PC-3 (cell line): ENCODE measurements at regions not wholly inside any gene's neighbourhood (a gene's known extent, or its start where the extent isn't known, plus 50 kb on each side); places are given as distances from the start of the nearest gene placed in this dataset.

Experiments
- ATAC-seq: fragments of 200-7000 bp; cut with Tn5 transposase; 2 replicates; pipeline ENCODE4 v1.9.1; 2020; ENCODE audit warnings: mild to moderate bottlenecking, moderate library complexity
- BruUV-seq: library from RNA; stranded (reverse); fragments of 400-500 nt; replicated peaks from 2 replicates; lab custom pipeline; 2021; lab: Mats Ljungman, UMichigan
- CTCF ChIA-PET: fragments of 300-600 bp; sonication (Branson Sonifier 250); formaldehyde crosslinking; loops from one replicate; lab custom pipeline; 2022; ENCODE audit warnings: antibody characterized with exemption; lab: Charles Lee
- POLR2A ChIA-PET: fragments of 300-600 bp; sonication (Branson Sonifier 250); formaldehyde crosslinking; loops from one replicate; lab custom pipeline; 2022; ENCODE audit warnings: antibody characterized with exemption; ENCODE audit not compliant: unreplicated experiment; lab: Charles Lee
- DNase-seq: peaks from one replicate; pipeline ENCODE4 v3.0.0-alpha.2; 2015
- H2AFZ ChIP-seq: fragments of 300-600 bp; sonication (generic); 2 replicates; pipeline ENCODE4 v1.6.0; 2016; ENCODE audit warnings: antibody characterized with exemption, low read length
- H3F3A ChIP-seq: fragments of 300-600 bp; sonication (generic); one replicate; pipeline ENCODE4 v1.6.0; 2017; ENCODE audit warnings: antibody characterized with exemption, low read length, control low read depth, mild to moderate bottlenecking; ENCODE audit not compliant: unreplicated experiment
- H3K27ac ChIP-seq: fragments of 300-600 bp; sonication (generic); 2 replicates; pipeline ENCODE4 v1.5.1; 2016; ENCODE audit warnings: mild to moderate bottlenecking, low read length
- H3K27me3 ChIP-seq: fragments of 300-600 bp; sonication (generic); 2 replicates; pipeline ENCODE4 v1.6.1; 2016; ENCODE audit warnings: low read length, mixed read lengths
- H3K36me3 ChIP-seq: fragments of 300-600 bp; sonication (generic); 2 replicates; pipeline ENCODE4 v1.6.1; 2016; ENCODE audit warnings: low read depth, mixed run types, low read length, mixed read lengths
- H3K4me1 ChIP-seq: fragments of 300-600 bp; sonication (generic); 2 replicates; pipeline ENCODE4 v1.5.1; 2016; ENCODE audit warnings: low read length; ENCODE audit not compliant: insufficient read depth
- H3K4me2 ChIP-seq: fragments of 300-600 bp; sonication (generic); 2 replicates; pipeline ENCODE4 v1.6.0; 2016; ENCODE audit warnings: low read length
- H3K4me3 ChIP-seq: fragments of 300-600 bp; sonication (generic); 2 replicates; pipeline ENCODE4 v1.5.1; 2016; ENCODE audit warnings: mild to moderate bottlenecking, low read length, mixed read lengths
- H3K79me2 ChIP-seq: fragments of 300-600 bp; sonication (generic); 2 replicates; pipeline ENCODE4 v1.6.1; 2017; ENCODE audit warnings: low read length, mixed read lengths
- H3K9ac ChIP-seq: fragments of 300-600 bp; sonication (generic); 2 replicates; pipeline ENCODE4 v1.6.0; 2016; ENCODE audit warnings: mild to moderate bottlenecking, low read length
- H3K9me2 ChIP-seq: fragments of 300-600 bp; sonication (generic); replicated peaks from 2 replicates; pipeline ENCODE4 v1.6.1; 2016; ENCODE audit warnings: mixed run types, low read length, mixed read lengths
- H3K9me3 ChIP-seq: fragments of 300-600 bp; sonication (generic); 2 replicates; pipeline ENCODE4 v1.6.1; 2016; ENCODE audit warnings: low read length, mixed read lengths
- H4K20me1 ChIP-seq: fragments of 300-600 bp; sonication (generic); 2 replicates; pipeline ENCODE4 v1.6.1; 2016; ENCODE audit warnings: low read length, mixed read lengths
- EZH2 ChIP-seq: fragments of 300-600 bp; sonication (generic); IDR thresholded peaks from one replicate; pipeline ENCODE4 v1.6.1; 2017; ENCODE audit warnings: antibody characterized with exemption, mild to moderate bottlenecking, low read length; ENCODE audit not compliant: unreplicated experiment
- EZH2phosphoT487 ChIP-seq: fragments of 300-600 bp; sonication (generic); IDR thresholded peaks from 2 replicates; pipeline ENCODE4 v1.6.1; 2018; ENCODE audit warnings: mild to moderate bottlenecking, antibody characterized with exemption, low read length, borderline replicate concordance
- intact Hi-C: fragments of 100-400 bp; cut with micrococcal nuclease; formaldehyde crosslinking; loops from 2 replicates; pipeline ENCODE4 v1.9.0; 2023
- TF ChIP-seq, protein P1 (sequence below): fragments of 300-600 bp; sonication (generic); conservative IDR thresholded peaks from 2 replicates; pipeline ENCODE4 v1.5.1; 2017; ENCODE audit warnings: antibody characterized with exemption, low read depth, mild to moderate bottlenecking, low read length

DNA sequence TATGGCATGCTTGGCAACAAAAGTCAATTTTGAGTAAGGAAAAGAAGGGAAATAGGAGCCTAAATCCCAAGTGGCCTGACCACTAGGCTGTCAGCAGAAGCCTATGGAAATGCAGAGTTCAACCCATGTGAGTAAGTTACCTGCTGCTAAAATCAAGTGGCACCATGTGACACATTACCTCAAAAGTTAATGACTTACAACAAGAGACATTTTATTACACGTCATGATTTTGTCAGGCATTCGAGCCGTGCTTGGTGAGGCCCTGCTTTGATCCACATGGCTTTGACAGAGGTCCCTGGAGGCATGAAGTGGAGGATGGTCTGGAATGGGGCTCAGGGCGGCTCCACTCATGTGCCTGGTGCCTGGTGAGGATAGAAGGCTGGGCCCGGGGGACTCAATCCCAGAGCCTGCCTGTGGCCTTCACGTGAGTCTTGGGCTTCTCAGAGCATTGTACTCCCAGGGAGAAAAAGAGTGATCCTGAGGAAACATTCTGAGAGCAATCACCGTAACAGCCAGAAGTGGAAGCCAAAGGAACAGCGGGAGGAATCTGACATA is 339.1 kb upstream of the B3GAT1 start:
- Histone ChIP-seq H3K9ac (no peak overlapping the region), H3K36me3 (no peaks in the 10 kb centered on the region), H3K4me3 (no peak overlapping the region), H2AFZ (no peak overlapping the region), H3K79me2 (no peaks in the 10 kb centered on the region), H3K4me2 (no peak overlapping the region), H3K9me2 (no peaks in the 10 kb centered on the region), H3F3A (no peaks in the 10 kb centered on the region), H3K27ac (no peak overlapping the region), H3K9me3 (peaks cover 24% of the 10 kb centered on the region), H3K27me3 (peaks cover 9% of the 10 kb centered on the region; the same call in 1 of the 2 replicates), H4K20me1 (no peaks in the 10 kb centered on the region), H3K4me1 (no peaks in the 10 kb centered on the region)
- ATAC-seq = no peak
- DNase-seq = no peak
- CTCF ChIA-PET = no interaction called here
- no peak for TF ChIP-seq EZH2phosphoT487
- TF ChIP-seq, protein P1, sequence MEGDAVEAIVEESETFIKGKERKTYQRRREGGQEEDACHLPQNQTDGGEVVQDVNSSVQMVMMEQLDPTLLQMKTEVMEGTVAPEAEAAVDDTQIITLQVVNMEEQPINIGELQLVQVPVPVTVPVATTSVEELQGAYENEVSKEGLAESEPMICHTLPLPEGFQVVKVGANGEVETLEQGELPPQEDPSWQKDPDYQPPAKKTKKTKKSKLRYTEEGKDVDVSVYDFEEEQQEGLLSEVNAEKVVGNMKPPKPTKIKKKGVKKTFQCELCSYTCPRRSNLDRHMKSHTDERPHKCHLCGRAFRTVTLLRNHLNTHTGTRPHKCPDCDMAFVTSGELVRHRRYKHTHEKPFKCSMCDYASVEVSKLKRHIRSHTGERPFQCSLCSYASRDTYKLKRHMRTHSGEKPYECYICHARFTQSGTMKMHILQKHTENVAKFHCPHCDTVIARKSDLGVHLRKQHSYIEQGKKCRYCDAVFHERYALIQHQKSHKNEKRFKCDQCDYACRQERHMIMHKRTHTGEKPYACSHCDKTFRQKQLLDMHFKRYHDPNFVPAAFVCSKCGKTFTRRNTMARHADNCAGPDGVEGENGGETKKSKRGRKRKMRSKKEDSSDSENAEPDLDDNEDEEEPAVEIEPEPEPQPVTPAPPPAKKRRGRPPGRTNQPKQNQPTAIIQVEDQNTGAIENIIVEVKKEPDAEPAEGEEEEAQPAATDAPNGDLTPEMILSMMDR = no peak
- BruUV-seq = no TSS peak
- POLR2A ChIA-PET = no interaction called here
- intact Hi-C loops = no loop called here

DNA sequence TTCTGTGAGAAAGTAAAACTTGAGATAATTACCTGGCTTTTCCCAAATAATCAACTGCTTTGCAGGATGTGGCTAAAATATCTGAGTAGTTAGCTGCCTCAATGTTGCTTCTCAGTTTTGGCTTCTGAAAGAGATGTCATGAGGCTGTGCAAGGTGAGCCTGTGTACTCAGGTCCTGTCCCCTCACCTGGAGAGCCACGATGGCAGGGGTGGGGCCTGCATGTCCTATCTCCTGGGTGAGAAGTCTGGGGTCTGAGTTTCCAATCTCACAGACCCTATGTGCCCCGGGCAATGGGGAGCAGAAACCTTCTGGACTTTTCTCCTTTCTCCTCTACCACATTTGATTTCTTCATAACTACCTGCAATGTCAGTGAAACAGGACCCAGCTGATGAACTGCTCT is 338.6 kb upstream of the B3GAT1 start:
- Histone ChIP-seq H3K4me2 (no peak overlapping the region), H3K9me3 (peaks cover 22% of the 10 kb centered on the region), H3K9ac (no peak overlapping the region), H3K4me1 (no peaks in the 10 kb centered on the region), H3F3A (no peaks in the 10 kb centered on the region), H4K20me1 (no peaks in the 10 kb centered on the region), H3K27ac (no peak overlapping the region), H3K9me2 (no peaks in the 10 kb centered on the region), H3K36me3 (no peaks in the 10 kb centered on the region), H3K79me2 (no peaks in the 10 kb centered on the region), H2AFZ (no peak overlapping the region), H3K4me3 (no peak overlapping the region), H3K27me3 (peaks cover 9% of the 10 kb centered on the region; the same call in 1 of the 2 replicates)
- intact Hi-C loops = no loop called here
- no TSS peak for BruUV-seq
- DNase-seq (no peak), ATAC-seq (no peak)
- no peak for TF ChIP-seq EZH2
- TF ChIP-seq, protein P1 = no peak
- TF ChIP-seq EZH2phosphoT487 = no peak
- POLR2A ChIA-PET = no interaction called here
- CTCF ChIA-PET = no interaction called here

DNA sequence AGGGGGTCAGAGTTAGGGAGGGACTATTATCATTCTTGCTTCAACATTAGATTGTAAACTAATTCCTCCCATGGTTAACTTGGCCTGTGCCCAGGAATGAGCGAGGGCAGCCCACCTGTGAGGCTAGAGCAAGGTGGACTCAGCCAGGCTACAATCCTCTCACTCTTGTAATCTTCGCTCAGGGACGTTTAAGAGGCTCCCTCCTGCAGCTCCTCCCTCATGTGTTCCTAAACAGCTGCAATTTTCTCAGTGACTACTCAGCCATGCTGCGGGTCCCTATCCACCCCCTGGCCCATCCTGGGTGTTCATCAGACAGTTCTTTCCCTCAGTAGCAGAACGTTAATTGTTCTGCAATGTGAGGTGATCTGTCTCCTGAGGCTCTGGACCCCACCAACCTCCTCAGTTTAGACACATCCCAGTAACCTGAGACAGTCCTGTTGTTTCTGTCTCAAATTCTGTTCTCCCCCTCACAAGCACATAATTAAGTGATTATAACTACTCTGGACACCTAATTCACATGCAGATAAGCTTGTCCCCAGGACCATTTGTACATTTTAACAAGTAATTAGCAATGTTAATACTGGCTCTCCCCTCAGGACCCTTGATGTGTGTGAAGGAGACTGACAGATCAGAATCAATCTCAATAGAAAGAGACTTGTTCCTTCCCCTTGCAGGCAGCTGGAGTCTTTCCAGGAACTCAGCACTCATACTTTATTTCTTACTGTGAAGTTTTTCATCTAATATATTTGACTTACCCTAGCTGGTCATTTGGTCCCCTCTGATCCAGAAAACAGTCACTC is 337.2 kb upstream of the B3GAT1 start:
- no peak overlapping the region for H2AFZ ChIP-seq
- BruUV-seq = no TSS peak
- H3K9ac ChIP-seq = no peak overlapping the region
- H3K79me2 ChIP-seq = no peaks in the 10 kb centered on the region
- ATAC-seq = no peak
- no peaks in the 10 kb centered on the region for H3K9me2 ChIP-seq
- H4K20me1 ChIP-seq = no peaks in the 10 kb centered on the region
- H3K9me3 ChIP-seq = peaks cover 20% of the 10 kb centered on the region; the same call in 1 of the 2 replicates
- H3K27me3 ChIP-seq = peaks cover 9% of the 10 kb centered on the region; the same call in 1 of the 2 replicates
- no peak overlapping the region for H3K4me3 ChIP-seq
- no peak overlapping the region for H3K27ac ChIP-seq
- no peaks in the 10 kb centered on the region for H3K4me1 ChIP-seq
- ChIA-PET POLR2A (no interaction called here), CTCF (no interaction called here)
- TF ChIP-seq, protein P1 = no peak
- TF ChIP-seq EZH2 (no peak), EZH2phosphoT487 (no peak)
- no peak overlapping the region for H3K4me2 ChIP-seq
- H3K36me3 ChIP-seq = no peaks in the 10 kb centered on the region
- no peak for DNase-seq
- intact Hi-C loops = no loop called here
- no peaks in the 10 kb centered on the region for H3F3A ChIP-seq
